ENCODE measurements at regions not wholly inside any gene's neighbourhood (a gene's known extent, or its start where the extent isn't known, plus 50 kb on each side); places are given as distances from the start of the nearest gene placed in this dataset.

GRCh38 chr5:96226941-96227552, 206.0 kb downstream of the PCSK1 start:
- TF ChIP-seq POLR2AphosphoS5 (IDR thresholded peaks at IDR 0.05; ENCODE audit: low read depth, low read length) (no peak), EP300 (IDR thresholded peaks at IDR 0.05; ENCODE audit: borderline replicate concordance in 1 of 2, low read depth in 2 of 2, low read length in 2 of 2) (no peak), JUND (IDR thresholded peaks at IDR 0.05; ENCODE audit: low read length) (no peak), SP1 (IDR thresholded peaks at IDR 0.05; ENCODE audit: low read depth, low read length) (no peak), POLR2A (IDR thresholded peaks at IDR 0.05; ENCODE audit: control extremely low read depth in 1 of 2, low read depth in 2 of 2, low read length in 2 of 2) (no peak)

Measured in H1 (cell line).